GM23338 (cell line): ENCODE measurements at regions not wholly inside any gene's neighbourhood (a gene's known extent, or its start where the extent isn't known, plus 50 kb on each side); places are given as distances from the start of the nearest gene placed in this dataset.

Experiments used
- CREB1 ChIP-seq: fragments of 250-450 bp; sonication (Bioruptor Pico); IDR thresholded peaks from 2 replicates; pipeline ENCODE4 v1.5.0; 2020; ENCODE audit warnings: low read depth, mild to moderate bottlenecking, moderate library complexity
- EZH2 ChIP-seq: fragments of 200-600 bp; sonication (generic); IDR thresholded peaks from one replicate; pipeline ENCODE4 v1.8.0; 2017; ENCODE audit warnings: antibody characterized with exemption, mild to moderate bottlenecking, low read depth; ENCODE audit not compliant: unreplicated experiment
- EZH2phosphoT487 ChIP-seq: fragments of 200-600 bp; sonication (generic); IDR thresholded peaks from one replicate; pipeline ENCODE4 v1.8.1; 2018; ENCODE audit warnings: antibody characterized with exemption; ENCODE audit not compliant: unreplicated experiment
- JUNB ChIP-seq: IDR thresholded peaks from one replicate; pipeline ENCODE4 v1.6.1; 2016; ENCODE audit warnings: antibody characterized with exemption; ENCODE audit not compliant: unreplicated experiment
- NANOG ChIP-seq: IDR thresholded peaks from 2 replicates; pipeline ENCODE4 v1.6.1; 2016; ENCODE audit warnings: antibody characterized with exemption, borderline replicate concordance
- POLR2AphosphoS5 ChIP-seq: IDR thresholded peaks from 2 replicates; pipeline ENCODE4 v1.6.1; 2016; ENCODE audit warnings: antibody characterized with exemption, low read depth
- ZNF114 ChIP-seq: fragments of 250-450 bp; sonication (Bioruptor Pico); IDR thresholded peaks from 2 replicates; pipeline ENCODE4 v1.5.0; 2020; ENCODE audit warnings: mild to moderate bottlenecking, moderate library complexity
- TF ChIP-seq, protein P1 (sequence below), 2 experiments: fragments of 200-600 bp in 1 of 2; sonication (generic) in 1 of 2; conservative IDR thresholded peaks; 2 replicates each; pipeline versions ENCODE4 v1.5.1 to v1.6.1; 2016 to 2017; ENCODE audit warnings: antibody characterized with exemption in 2 of 2, low read depth in 2 of 2, mild to moderate bottlenecking in 2 of 2, moderate library complexity in 1 of 2
- TF ChIP-seq, protein P2 (sequence below): fragments of 250-450 bp; sonication (Bioruptor Pico); IDR thresholded peaks from 2 replicates; pipeline ENCODE4 v1.5.0; 2020; ENCODE audit warnings: mild to moderate bottlenecking, moderate library complexity
- TF ChIP-seq, protein P3 (sequence below): IDR thresholded peaks from 2 replicates; pipeline ENCODE4 v1.6.1; 2016; ENCODE audit warnings: antibody characterized with exemption

DNA sequence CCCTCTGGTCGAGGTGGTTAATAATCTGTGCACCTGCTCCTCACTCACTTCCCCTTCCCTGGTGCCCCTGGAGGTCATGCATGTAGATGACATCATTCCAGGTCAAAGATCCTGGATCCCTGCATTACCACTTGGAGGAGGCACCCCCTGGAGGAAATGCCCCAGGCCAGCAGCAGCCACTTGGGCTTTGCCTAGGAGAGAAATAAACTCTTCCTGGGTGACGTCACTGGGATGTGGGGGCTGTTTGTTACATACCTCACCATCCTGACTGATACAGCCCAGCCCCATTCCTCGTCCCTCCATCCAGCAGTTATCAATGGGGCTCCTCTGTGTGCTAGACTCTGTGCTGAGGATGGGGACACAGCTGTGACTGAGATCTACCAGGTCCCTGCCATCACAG is 433.6 kb downstream of the PTPRU start:
- TF ChIP-seq POLR2AphosphoS5 (no peak), EZH2phosphoT487 (no peak), NANOG (no peak), EZH2 (no peak), CREB1 (no peak), ZNF114 (CRISPR knock-in tag) (no peak), JUNB (no peak)
- TF ChIP-seq, protein P1, sequence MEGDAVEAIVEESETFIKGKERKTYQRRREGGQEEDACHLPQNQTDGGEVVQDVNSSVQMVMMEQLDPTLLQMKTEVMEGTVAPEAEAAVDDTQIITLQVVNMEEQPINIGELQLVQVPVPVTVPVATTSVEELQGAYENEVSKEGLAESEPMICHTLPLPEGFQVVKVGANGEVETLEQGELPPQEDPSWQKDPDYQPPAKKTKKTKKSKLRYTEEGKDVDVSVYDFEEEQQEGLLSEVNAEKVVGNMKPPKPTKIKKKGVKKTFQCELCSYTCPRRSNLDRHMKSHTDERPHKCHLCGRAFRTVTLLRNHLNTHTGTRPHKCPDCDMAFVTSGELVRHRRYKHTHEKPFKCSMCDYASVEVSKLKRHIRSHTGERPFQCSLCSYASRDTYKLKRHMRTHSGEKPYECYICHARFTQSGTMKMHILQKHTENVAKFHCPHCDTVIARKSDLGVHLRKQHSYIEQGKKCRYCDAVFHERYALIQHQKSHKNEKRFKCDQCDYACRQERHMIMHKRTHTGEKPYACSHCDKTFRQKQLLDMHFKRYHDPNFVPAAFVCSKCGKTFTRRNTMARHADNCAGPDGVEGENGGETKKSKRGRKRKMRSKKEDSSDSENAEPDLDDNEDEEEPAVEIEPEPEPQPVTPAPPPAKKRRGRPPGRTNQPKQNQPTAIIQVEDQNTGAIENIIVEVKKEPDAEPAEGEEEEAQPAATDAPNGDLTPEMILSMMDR (conservative IDR thresholded peaks at IDR 0.05; ENCODE audit: low read depth in 2 of 2) = no peak
- TF ChIP-seq, protein P2, sequence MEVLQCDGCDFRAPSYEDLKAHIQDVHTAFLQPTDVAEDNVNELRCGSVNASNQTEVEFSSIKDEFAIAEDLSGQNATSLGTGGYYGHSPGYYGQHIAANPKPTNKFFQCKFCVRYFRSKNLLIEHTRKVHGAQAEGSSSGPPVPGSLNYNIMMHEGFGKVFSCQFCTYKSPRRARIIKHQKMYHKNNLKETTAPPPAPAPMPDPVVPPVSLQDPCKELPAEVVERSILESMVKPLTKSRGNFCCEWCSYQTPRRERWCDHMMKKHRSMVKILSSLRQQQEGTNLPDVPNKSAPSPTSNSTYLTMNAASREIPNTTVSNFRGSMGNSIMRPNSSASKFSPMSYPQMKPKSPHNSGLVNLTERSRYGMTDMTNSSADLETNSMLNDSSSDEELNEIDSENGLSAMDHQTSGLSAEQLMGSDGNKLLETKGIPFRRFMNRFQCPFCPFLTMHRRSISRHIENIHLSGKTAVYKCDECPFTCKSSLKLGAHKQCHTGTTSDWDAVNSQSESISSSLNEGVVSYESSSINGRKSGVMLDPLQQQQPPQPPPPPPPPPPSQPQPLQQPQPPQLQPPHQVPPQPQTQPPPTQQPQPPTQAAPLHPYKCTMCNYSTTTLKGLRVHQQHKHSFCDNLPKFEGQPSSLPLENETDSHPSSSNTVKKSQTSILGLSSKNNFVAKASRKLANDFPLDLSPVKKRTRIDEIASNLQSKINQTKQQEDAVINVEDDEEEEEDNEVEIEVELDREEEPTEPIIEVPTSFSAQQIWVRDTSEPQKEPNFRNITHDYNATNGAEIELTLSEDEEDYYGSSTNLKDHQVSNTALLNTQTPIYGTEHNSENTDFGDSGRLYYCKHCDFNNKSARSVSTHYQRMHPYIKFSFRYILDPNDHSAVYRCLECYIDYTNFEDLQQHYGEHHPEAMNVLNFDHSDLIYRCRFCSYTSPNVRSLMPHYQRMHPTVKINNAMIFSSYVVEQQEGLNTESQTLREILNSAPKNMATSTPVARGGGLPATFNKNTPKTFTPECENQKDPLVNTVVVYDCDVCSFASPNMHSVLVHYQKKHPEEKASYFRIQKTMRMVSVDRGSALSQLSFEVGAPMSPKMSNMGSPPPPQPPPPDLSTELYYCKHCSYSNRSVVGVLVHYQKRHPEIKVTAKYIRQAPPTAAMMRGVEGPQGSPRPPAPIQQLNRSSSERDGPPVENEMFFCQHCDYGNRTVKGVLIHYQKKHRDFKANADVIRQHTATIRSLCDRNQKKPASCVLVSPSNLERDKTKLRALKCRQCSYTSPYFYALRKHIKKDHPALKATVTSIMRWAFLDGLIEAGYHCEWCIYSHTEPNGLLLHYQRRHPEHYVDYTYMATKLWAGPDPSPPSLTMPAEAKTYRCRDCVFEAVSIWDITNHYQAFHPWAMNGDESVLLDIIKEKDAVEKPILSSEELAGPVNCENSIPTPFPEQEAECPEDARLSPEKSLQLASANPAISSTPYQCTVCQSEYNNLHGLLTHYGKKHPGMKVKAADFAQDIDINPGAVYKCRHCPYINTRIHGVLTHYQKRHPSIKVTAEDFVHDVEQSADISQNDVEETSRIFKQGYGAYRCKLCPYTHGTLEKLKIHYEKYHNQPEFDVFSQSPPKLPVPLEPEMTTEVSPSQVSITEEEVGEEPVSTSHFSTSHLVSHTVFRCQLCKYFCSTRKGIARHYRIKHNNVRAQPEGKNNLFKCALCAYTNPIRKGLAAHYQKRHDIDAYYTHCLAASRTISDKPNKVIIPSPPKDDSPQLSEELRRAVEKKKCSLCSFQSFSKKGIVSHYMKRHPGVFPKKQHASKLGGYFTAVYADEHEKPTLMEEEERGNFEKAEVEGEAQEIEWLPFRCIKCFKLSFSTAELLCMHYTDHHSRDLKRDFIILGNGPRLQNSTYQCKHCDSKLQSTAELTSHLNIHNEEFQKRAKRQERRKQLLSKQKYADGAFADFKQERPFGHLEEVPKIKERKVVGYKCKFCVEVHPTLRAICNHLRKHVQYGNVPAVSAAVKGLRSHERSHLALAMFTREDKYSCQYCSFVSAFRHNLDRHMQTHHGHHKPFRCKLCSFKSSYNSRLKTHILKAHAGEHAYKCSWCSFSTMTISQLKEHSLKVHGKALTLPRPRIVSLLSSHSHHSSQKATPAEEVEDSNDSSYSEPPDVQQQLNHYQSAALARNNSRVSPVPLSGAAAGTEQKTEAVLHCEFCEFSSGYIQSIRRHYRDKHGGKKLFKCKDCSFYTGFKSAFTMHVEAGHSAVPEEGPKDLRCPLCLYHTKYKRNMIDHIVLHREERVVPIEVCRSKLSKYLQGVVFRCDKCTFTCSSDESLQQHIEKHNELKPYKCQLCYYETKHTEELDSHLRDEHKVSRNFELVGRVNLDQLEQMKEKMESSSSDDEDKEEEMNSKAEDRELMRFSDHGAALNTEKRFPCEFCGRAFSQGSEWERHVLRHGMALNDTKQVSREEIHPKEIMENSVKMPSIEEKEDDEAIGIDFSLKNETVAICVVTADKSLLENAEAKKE = no peak
- TF ChIP-seq, protein P3, sequence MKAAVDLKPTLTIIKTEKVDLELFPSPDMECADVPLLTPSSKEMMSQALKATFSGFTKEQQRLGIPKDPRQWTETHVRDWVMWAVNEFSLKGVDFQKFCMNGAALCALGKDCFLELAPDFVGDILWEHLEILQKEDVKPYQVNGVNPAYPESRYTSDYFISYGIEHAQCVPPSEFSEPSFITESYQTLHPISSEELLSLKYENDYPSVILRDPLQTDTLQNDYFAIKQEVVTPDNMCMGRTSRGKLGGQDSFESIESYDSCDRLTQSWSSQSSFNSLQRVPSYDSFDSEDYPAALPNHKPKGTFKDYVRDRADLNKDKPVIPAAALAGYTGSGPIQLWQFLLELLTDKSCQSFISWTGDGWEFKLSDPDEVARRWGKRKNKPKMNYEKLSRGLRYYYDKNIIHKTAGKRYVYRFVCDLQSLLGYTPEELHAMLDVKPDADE = no peak
